Trophoblast cell (in vitro differentiated cells and primary cell): ENCODE measurements at regions not wholly inside any gene's neighbourhood (a gene's known extent, or its start where the extent isn't known, plus 50 kb on each side); places are given as distances from the start of the nearest gene placed in this dataset.

Experiments used
- DNase-seq, 2 donors: peaks; one replicate each; pipeline ENCODE4 v3.0.0-alpha.2; 2016
- H2AFZ ChIP-seq: 2 replicates; pipeline ENCODE4 v1.6.1; 2013; ENCODE audit warnings: low read length, moderate library complexity, mild to moderate bottlenecking; ENCODE audit not compliant: insufficient read depth, poor library complexity
- H2AK5ac ChIP-seq: 2 replicates; pipeline ENCODE4 v1.6.1; 2013; ENCODE audit warnings: mild to moderate bottlenecking, low read length
- H2BK120ac ChIP-seq: 2 replicates; pipeline ENCODE4 v1.6.1; 2013; ENCODE audit warnings: low read length, mild to moderate bottlenecking, moderate library complexity; ENCODE audit not compliant: insufficient read depth, poor library complexity
- H2BK12ac ChIP-seq: 2 replicates; pipeline ENCODE4 v1.6.1; 2013; ENCODE audit warnings: mild to moderate bottlenecking, low read length, moderate library complexity
- H2BK5ac ChIP-seq: 2 replicates; pipeline ENCODE4 v1.6.1; 2013; ENCODE audit warnings: low read length, low read depth, moderate library complexity, mild to moderate bottlenecking; ENCODE audit not compliant: poor library complexity
- H3K14ac ChIP-seq: 2 replicates; pipeline ENCODE4 v1.6.1; 2013; ENCODE audit warnings: mild to moderate bottlenecking, low read length
- H3K18ac ChIP-seq: 2 replicates; pipeline ENCODE4 v1.6.1; 2013; ENCODE audit warnings: mild to moderate bottlenecking, low read length
- H3K23ac ChIP-seq: 2 replicates; pipeline ENCODE4 v1.6.1; 2013; ENCODE audit warnings: low read length
- H3K27ac ChIP-seq: 2 replicates; pipeline ENCODE4 v1.5.1; 2013; ENCODE audit warnings: low read depth, mild to moderate bottlenecking, inconsistent platforms, low read length, moderate library complexity
- H3K27me3 ChIP-seq: 2 replicates; pipeline ENCODE4 v1.6.1; 2013; ENCODE audit warnings: inconsistent platforms, mild to moderate bottlenecking, low read length, moderate library complexity; ENCODE audit not compliant: insufficient read depth
- H3K36me3 ChIP-seq, 2 experiments: 1 replicate in 1 of 2; 2 replicates in 1 of 2; pipeline ENCODE4 v1.6.1; 2013; ENCODE audit warnings: low read length in 2 of 2, mild to moderate bottlenecking in 2 of 2, moderate library complexity in 1 of 2; ENCODE audit not compliant: insufficient read depth in 2 of 2, control insufficient read depth in 1 of 2
- H3K4ac ChIP-seq: 2 replicates; pipeline ENCODE4 v1.6.1; 2013; ENCODE audit warnings: low read depth, mild to moderate bottlenecking, low read length, moderate library complexity
- H3K4me1 ChIP-seq, 2 experiments: 1 replicate in 1 of 2; 2 replicates in 1 of 2; pipeline ENCODE4 v1.6.1; 2013; ENCODE audit warnings: low read length in 2 of 2, mild to moderate bottlenecking in 2 of 2, moderate library complexity in 1 of 2; ENCODE audit not compliant: insufficient read depth in 2 of 2, control insufficient read depth in 1 of 2
- H3K4me2 ChIP-seq: 2 replicates; pipeline ENCODE4 v1.6.1; 2013; ENCODE audit warnings: inconsistent platforms, mild to moderate bottlenecking, low read length, moderate library complexity
- H3K4me3 ChIP-seq: 2 replicates; pipeline ENCODE4 v1.5.1; 2013; ENCODE audit warnings: mild to moderate bottlenecking, low read depth, low read length, inconsistent platforms
- H3K79me1 ChIP-seq: one replicate; pipeline ENCODE4 v1.6.1; 2013; ENCODE audit warnings: low read length
- H3K79me2 ChIP-seq: 2 replicates; pipeline ENCODE4 v1.6.1; 2013; ENCODE audit warnings: low read length, mild to moderate bottlenecking; ENCODE audit not compliant: control insufficient read depth, insufficient read depth, poor library complexity
- H3K9ac ChIP-seq: 2 replicates; pipeline ENCODE4 v1.6.1; 2013; ENCODE audit warnings: mild to moderate bottlenecking, low read length
- H3K9me3 ChIP-seq: 2 replicates; pipeline ENCODE4 v1.6.1; 2013; ENCODE audit warnings: low read depth, mild to moderate bottlenecking, control low read depth, inconsistent platforms, low read length; ENCODE audit not compliant: insufficient read depth
- H4K12ac ChIP-seq: 2 replicates; pipeline ENCODE4 v1.6.1; 2013; ENCODE audit warnings: low read depth, mild to moderate bottlenecking, low read length, moderate library complexity
- H4K8ac ChIP-seq: 2 replicates; pipeline ENCODE4 v1.6.1; 2013; ENCODE audit warnings: low read depth, mild to moderate bottlenecking, low read length, moderate library complexity
- H4K91ac ChIP-seq: one replicate; pipeline ENCODE4 v1.6.1; 2013; ENCODE audit warnings: low read depth, mild to moderate bottlenecking, low read length, moderate library complexity
- WGBS: extraction: QIAGEN DNeasy Blood & Tissue Kit; methylation state at CpG from one replicate; pipeline ENCODE4 v1.1.7; 2013; ENCODE audit warnings: missing lambda C conversion rate; ENCODE audit not compliant: insufficient read length, insufficient coverage; ENCODE audit errors: extremely low coverage; 5-methylcytosine and 5-hydroxymethylcytosine counted together

GRCh38 chr12:67926063-67926462 lies 63.2 kb upstream of the IFNG-AS1 start:
- Histone ChIP-seq H2BK12ac (no peak overlapping the region), H3K18ac (no peak overlapping the region)
- WGBS: no CpG with 5 or more reads among the region's 3 CpGs

GRCh38 chr12:67927324-67927723 lies 61.9 kb upstream of the IFNG-AS1 start:
- no peaks in the 10 kb centered on the region for H3K79me1 ChIP-seq
- no peak overlapping the region for H3K23ac ChIP-seq
- H3K14ac ChIP-seq: no peak overlapping the region
- no peaks in the 10 kb centered on the region for H3K79me2 ChIP-seq
- no peak overlapping the region for H2BK120ac ChIP-seq
- no peak overlapping the region for H3K27ac ChIP-seq
- H3K4me3 ChIP-seq: no peak overlapping the region
- no peak overlapping the region for H3K4ac ChIP-seq
- DNase-seq: no peak
- peaks cover 4 to 6% of the 10 kb centered on the region in 2 experiments for H3K4me1 ChIP-seq
- no peaks in the 10 kb centered on the region for H3K27me3 ChIP-seq
- no peak overlapping the region for H4K91ac ChIP-seq
- no peak overlapping the region for H3K4me2 ChIP-seq
- no peak overlapping the region for H3K18ac ChIP-seq
- no peaks in the 10 kb centered on the region for H3K36me3 ChIP-seq
- peaks cover 2% of the 10 kb centered on the region for H3K9me3 ChIP-seq
- no peak overlapping the region for H3K9ac ChIP-seq
- H4K8ac ChIP-seq: no peak overlapping the region
- H2AK5ac ChIP-seq: no peak overlapping the region
- no CpG with 5 or more reads among the region's 4 CpGs for WGBS
- H2BK5ac ChIP-seq: no peak overlapping the region
- no peak overlapping the region for H2AFZ ChIP-seq
- H2BK12ac ChIP-seq: no peak overlapping the region
- H4K12ac ChIP-seq: no peak overlapping the region

More at GRCh38 chr12:67926063-67926462, 63.2 kb upstream of the IFNG-AS1 start:
- peaks cover 5 to 8% of the 10 kb centered on the region in 2 experiments for H3K4me1 ChIP-seq
- H3K79me1 ChIP-seq: no peaks in the 10 kb centered on the region
- no peak overlapping the region for H4K12ac ChIP-seq
- H2AFZ ChIP-seq: no peak overlapping the region
- DNase-seq: no peak
- no peaks in the 10 kb centered on the region for H3K79me2 ChIP-seq
- H4K8ac ChIP-seq: no peak overlapping the region
- H3K27me3 ChIP-seq: no peaks in the 10 kb centered on the region
- no peak overlapping the region for H4K91ac ChIP-seq
- no peak overlapping the region for H3K9ac ChIP-seq
- no peak overlapping the region for H3K23ac ChIP-seq
- no peak overlapping the region for H2BK5ac ChIP-seq
- no peak overlapping the region for H2AK5ac ChIP-seq
- peaks cover 2% of the 10 kb centered on the region for H3K9me3 ChIP-seq
- no peak overlapping the region for H3K4me2 ChIP-seq
- H2BK120ac ChIP-seq: no peak overlapping the region
- H3K36me3 ChIP-seq: no peaks in the 10 kb centered on the region
- no peak overlapping the region for H3K4ac ChIP-seq
- H3K14ac ChIP-seq: no peak overlapping the region
- no peak overlapping the region for H3K27ac ChIP-seq
- no peak overlapping the region for H3K4me3 ChIP-seq

- Histone ChIP-seq H2AFZ (no peak overlapping the region), H3K79me1 (no peaks in the 10 kb centered on the region), H3K4me1 (peaks cover 4 to 6% of the 10 kb centered on the region in 2 experiments), H3K79me2 (no peaks in the 10 kb centered on the region), H3K27ac (no peak overlapping the region), H4K91ac (no peak overlapping the region), H3K23ac (no peak overlapping the region), H2BK5ac (no peak overlapping the region), H2BK120ac (no peak overlapping the region), H2BK12ac (no peak overlapping the region), H4K12ac (no peak overlapping the region), H3K27me3 (no peaks in the 10 kb centered on the region), H3K14ac (no peak overlapping the region), H3K4me2 (no peak overlapping the region), H3K9me3 (peaks cover 2% of the 10 kb centered on the region), H2AK5ac (no peak overlapping the region), H3K4ac (no peak overlapping the region), H3K4me3 (no peak overlapping the region), H4K8ac (no peak overlapping the region), H3K36me3 (no peaks in the 10 kb centered on the region), H3K9ac (no peak overlapping the region), H3K18ac (no peak overlapping the region)
- DNase-seq: no peak
- WGBS: no CpG with 5 or more reads among the region's 3 CpGs
These were observed 61.4 kb upstream of the IFNG-AS1 start for GRCh38 chr12:67927815-67928214.

GRCh38 chr12:67928621-67929383 lies 60.4 kb upstream of the IFNG-AS1 start:
- H2AK5ac ChIP-seq: no peak overlapping the region
- H2BK5ac ChIP-seq: no peak overlapping the region
- no peak overlapping the region for H3K9ac ChIP-seq
- no peaks in the 10 kb centered on the region for H3K36me3 ChIP-seq
- H3K4me1 ChIP-seq: peaks cover 3 to 4% of the 10 kb centered on the region in 2 experiments
- H3K79me2 ChIP-seq: no peaks in the 10 kb centered on the region
- H4K12ac ChIP-seq: no peak overlapping the region
- no peak overlapping the region for H3K4ac ChIP-seq
- no peak overlapping the region for H4K91ac ChIP-seq
- no peak overlapping the region for H3K27ac ChIP-seq
- H3K79me1 ChIP-seq: no peaks in the 10 kb centered on the region
- no CpG with 5 or more reads among the region's 3 CpGs for WGBS
- no peak overlapping the region for H3K18ac ChIP-seq
- no peak overlapping the region for H4K8ac ChIP-seq
- H2AFZ ChIP-seq: no peak overlapping the region
- H2BK12ac ChIP-seq: no peak overlapping the region
- H3K14ac ChIP-seq: no peak overlapping the region
- H3K4me2 ChIP-seq: no peak overlapping the region
- H3K27me3 ChIP-seq: no peaks in the 10 kb centered on the region
- H3K9me3 ChIP-seq: no peaks in the 10 kb centered on the region
- no peak for DNase-seq
- H3K4me3 ChIP-seq: no peak overlapping the region
- H2BK120ac ChIP-seq: no peak overlapping the region
- H3K23ac ChIP-seq: no peak overlapping the region
